ENCODE measurements at regions not wholly inside any gene's neighbourhood (a gene's known extent, or its start where the extent isn't known, plus 50 kb on each side); places are given as distances from the start of the nearest gene placed in this dataset.

GRCh38 chr19:32168606-32169005, 176.8 kb upstream of the ZNF507 start:
- POLR2A ChIA-PET (ENCODE audit: partially characterized antibody): interaction anchor here (0.7 kb wide), 1 partner anchor 27 kb away, joined by 3 read pairs; no protein-coding TSS in a partner anchor
- Histone ChIP-seq H3K56ac (replicated peaks; ENCODE audit: insufficient read length, low read depth, low read length) (no peak overlapping the region), H2AFZ (ENCODE audit: low read length) (no peak overlapping the region), H3K9ac (replicated peaks in 1 of 4; ENCODE audit: extremely low read depth in 1 of 4, low read depth in 3 of 4, low read length in 3 of 4) (no peak overlapping the region), H3K4ac (replicated peaks; ENCODE audit: insufficient read length, low read depth, low read length) (no peak overlapping the region), H3K23ac (ENCODE audit: insufficient read length) (no peak overlapping the region), H3K4me3 (ENCODE audit: extremely low read depth in 1 of 4, insufficient read depth in 2 of 4, low read depth in 3 of 4, low read length in 4 of 4) (no peak overlapping the region), H2BK120ac (replicated peaks; ENCODE audit: low read depth, low read length) (no peak overlapping the region), H3K4me1 (replicated peaks in 1 of 4; ENCODE audit: control insufficient read depth in 3 of 4, insufficient read depth in 4 of 4, low read length in 3 of 4) (peaks cover 0 to 7% (median 0%) of the 10 kb centered on the region in 4 experiments; a peak in 2 of 7 replicates), H3K79me2 (ENCODE audit: control insufficient read depth in 1 of 2, insufficient read depth in 2 of 2, low read length in 2 of 2) (no peaks in the 10 kb centered on the region), H4K91ac (replicated peaks; ENCODE audit: insufficient read length, low read length) (no peak overlapping the region), H2BK15ac (ENCODE audit: low read length) (no peak overlapping the region), H2BK5ac (ENCODE audit: low read depth, low read length) (no peak overlapping the region), H4K5ac (ENCODE audit: insufficient read length, low read depth, low read length) (no peak overlapping the region), H3K18ac (ENCODE audit: extremely low read depth, low read length) (no peak overlapping the region), H2BK12ac (ENCODE audit: low read depth, low read length) (no peak overlapping the region), H3K79me1 (ENCODE audit: low read depth, low read length) (no peaks in the 10 kb centered on the region), H3K36me3 (ENCODE audit: control insufficient read depth in 2 of 4, insufficient read depth in 4 of 4, low read length in 3 of 4) (no peaks in the 10 kb centered on the region), H3K27ac (ENCODE audit: low read depth, low read length) (no peak overlapping the region), H3K23me2 (ENCODE audit: low read depth, low read length) (no peaks in the 10 kb centered on the region), H2BK20ac (ENCODE audit: low read length) (no peak overlapping the region), H2AK5ac (ENCODE audit: low read depth, low read length) (no peak overlapping the region), H3K9me3 (ENCODE audit: insufficient read depth in 2 of 2, low read depth in 1 of 2, low read length in 1 of 2) (no peaks in the 10 kb centered on the region), H4K20me1 (replicated peaks in 1 of 2; ENCODE audit: control insufficient read depth in 1 of 2, insufficient read depth in 2 of 2, low read length in 2 of 2) (no peaks in the 10 kb centered on the region), H3K14ac (ENCODE audit: insufficient read length) (no peak overlapping the region), H3K27me3 (replicated peaks in 1 of 4; ENCODE audit: control insufficient read depth in 3 of 4, extremely low read depth in 1 of 4, insufficient read depth in 3 of 4, low read length in 3 of 4) (no peaks in the 10 kb centered on the region), H4K8ac (ENCODE audit: extremely low read depth, insufficient read depth, low read length) (no peak overlapping the region), H3K4me2 (ENCODE audit: insufficient read depth in 1 of 2, low read depth in 2 of 2, low read length in 2 of 2) (no peak overlapping the region)
- no peak for TF ChIP-seq SAP30 (IDR thresholded peaks at IDR 0.05; ENCODE audit: insufficient read depth, insufficient replicate concordance, low read length)
- no peak for TF ChIP-seq CBX5 (IDR thresholded peaks at IDR 0.05; ENCODE audit: low read depth, low read length)
- no peak for TF ChIP-seq PHF8 (conservative IDR thresholded peaks at IDR 0.05; ENCODE audit: low read depth, low read length)
- TF ChIP-seq ATF3 (IDR thresholded peaks at IDR 0.05; ENCODE audit: insufficient read depth, low read depth, low read length): no peak
- CTCF ChIA-PET (ENCODE audit: partially characterized antibody): no interaction called here
- 84% methylated on average over 5 of the region's 5 CpGs; no CpG with 5 or more reads in 1 of the 2 experiments for WGBS, 2 experiments (ENCODE audit: extremely low coverage in 1 of 2, insufficient coverage in 1 of 2, insufficient read length in 1 of 2, insufficient replicate concordance in 2 of 2, low coverage in 1 of 2, low lambda C conversion rate in 2 of 2, missing lambda C conversion rate in 1 of 2)
- DNase-seq (ENCODE audit: low read depth in 1 of 2, low spot score in 2 of 2) (no peak), FAIRE-seq (no peak)
